ENCODE measurements at regions not wholly inside any gene's neighbourhood (a gene's known extent, or its start where the extent isn't known, plus 50 kb on each side); places are given as distances from the start of the nearest gene placed in this dataset.

DNA sequence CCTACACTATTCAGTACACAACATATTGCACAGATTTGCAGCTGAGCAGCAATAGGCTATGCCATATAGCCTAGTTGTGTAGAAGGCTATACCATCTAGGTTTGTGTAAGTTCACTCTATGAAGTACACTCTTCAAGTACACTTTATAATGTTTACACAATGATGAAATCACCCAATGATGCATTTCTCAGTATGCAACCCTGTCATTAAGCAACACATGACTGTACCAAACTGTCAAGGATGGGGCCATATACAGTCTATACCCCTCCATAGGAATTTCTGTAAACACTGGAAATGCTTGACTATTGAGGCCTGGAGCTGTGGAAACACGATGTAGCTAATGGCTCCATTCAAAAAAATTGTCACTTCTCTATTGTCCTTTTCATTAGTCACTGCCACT lies 535.4 kb downstream of the EPM2A start:
- DNase-seq: peak; percentile 28

- no peak for DNase-seq
These were observed 531.0 kb downstream of the EPM2A start for GRCh38 chr6:145204301-145204700.

- peak; percentile 39 for DNase-seq
These were observed 528.9 kb downstream of the EPM2A start for GRCh38 chr6:145206247-145206907.

DNA sequence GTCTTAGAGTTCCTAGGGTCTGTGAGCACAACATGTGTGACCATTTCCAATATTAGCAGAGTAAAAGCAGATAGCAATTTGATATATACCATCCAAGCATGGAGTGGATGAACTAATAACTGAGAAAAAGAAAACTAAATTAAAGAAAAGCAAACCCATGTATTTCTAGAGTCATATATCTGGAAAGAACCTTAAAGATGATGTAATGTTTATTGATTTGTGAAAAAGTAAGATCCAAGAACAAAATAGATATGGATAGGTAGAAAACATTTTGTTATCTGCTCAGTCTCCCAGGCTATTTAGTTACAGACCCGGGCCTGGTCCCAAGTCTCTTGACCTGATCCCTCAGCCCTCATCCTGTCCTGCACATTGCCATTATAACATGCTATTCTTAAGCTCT lies 526.8 kb downstream of the EPM2A start:
- DNase-seq: no peak

DNA sequence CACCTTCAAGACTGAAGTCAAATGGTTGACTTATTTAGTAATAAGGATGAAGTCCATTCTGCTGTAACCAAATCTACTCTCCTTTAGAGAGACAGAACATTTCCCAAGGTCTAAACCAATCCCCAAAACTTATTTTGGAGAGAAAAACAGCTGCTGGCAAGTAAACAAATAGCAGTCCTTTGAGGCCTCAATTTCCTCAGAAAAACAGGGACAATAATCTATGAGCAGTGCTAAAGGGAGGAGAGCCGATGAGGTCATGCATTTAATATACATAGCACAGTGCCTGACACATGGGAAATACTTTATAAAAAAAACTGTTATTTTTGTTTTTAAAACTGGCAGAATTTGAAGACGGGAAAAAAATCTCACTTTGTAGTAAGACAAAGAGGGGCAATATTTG lies 526.0 kb downstream of the EPM2A start:
- peak; percentile 2 for DNase-seq

- no peak for DNase-seq
These were observed 522.5 kb downstream of the EPM2A start for GRCh38 chr6:145212813-145213212.

DNA sequence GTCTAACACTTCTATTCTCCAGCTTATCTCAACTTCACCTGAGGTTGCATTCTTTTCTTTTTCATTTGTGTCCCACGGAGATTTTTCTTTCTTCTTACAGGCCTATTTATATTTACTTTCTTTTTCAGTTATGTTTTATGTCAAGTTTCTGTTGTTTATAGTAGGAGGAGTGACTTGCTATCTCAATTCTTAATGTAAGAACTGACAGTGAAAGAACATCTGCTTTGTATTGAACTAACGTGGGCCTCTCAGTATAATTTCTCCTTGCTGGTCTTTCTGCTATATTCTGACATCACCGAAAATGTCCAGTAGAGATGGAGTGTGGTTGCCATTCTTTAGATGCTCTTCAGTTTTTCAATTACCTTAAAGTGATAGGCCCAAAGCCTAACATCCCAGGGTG lies 521.7 kb downstream of the EPM2A start:
- DNase-seq: no peak

GRCh38 chr6:145214570-145214969 lies 520.8 kb downstream of the EPM2A start:
- DNase-seq: peak; percentile 37

GRCh38 chr6:145224450-145224849 lies 510.9 kb downstream of the EPM2A start:
- no peak for DNase-seq

DNA sequence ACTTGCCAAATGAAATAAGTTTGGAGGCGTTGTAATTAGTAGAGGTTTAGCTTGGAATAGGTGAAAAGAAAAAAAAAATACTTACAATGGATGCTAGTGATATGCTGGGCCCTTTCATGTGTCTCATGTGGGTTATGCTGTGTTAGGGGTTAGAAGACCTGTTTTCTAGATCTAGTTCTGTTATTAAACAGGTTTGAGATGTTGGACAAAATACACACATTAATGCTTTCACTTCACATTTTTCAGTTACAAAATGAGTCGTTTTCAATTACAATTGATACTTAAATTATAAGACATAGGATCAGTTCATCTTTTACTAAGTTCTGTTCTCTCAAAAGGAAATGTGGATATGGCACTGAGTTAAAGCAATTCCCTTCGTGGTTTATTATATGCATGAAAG lies 509.8 kb downstream of the EPM2A start:
- no peak for DNase-seq

- no peak for DNase-seq
These were observed 507.7 kb downstream of the EPM2A start for GRCh38 chr6:145227593-145227992.

GRCh38 chr6:145228962-145229582 lies 506.2 kb downstream of the EPM2A start:
- DNase-seq: no peak

GRCh38 chr6:145233955-145234354 lies 501.4 kb downstream of the EPM2A start:
- DNase-seq: no peak

GRCh38 chr6:145235207-145235606 lies 500.1 kb downstream of the EPM2A start:
- no peak for DNase-seq

DNA sequence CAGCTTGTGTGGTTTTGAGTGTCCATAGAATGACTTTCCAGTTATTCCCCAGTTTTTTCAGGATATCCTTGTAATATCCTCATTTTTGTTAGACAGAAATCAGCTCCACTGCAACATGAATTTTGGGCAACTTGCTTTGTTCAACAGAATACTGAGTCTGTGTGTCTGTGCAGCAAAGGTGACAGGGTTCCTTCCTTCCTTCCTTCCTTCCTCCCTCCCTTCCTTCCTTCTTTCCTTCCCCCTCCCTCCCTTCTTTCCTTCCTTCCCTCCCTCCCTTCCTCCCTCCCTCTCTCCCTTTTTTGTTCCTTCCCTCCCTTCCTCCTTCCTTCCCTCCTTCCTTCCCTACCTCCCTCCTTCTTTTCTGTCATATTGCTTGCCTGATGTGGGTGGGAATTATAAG lies 496.5 kb downstream of the EPM2A start:
- DNase-seq: no peak

DNA sequence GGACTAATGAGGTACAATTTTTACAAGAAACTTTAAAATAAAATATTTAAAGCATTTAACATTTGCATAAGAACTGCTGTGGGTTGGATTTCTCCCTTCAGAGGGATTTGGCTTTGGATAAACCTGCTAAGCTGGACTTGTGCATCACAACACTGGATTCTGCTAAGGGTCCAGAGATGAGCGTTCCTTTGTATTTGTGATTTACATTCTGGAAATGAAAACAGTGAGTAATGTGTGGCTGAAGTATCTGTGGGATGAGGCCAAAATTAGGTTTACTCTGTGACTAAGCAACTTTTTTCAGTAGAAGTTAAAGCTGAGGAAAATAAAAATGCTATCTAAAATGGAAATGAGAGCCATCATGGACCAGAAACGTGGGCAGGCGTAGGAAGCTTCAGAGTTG lies 494.3 kb downstream of the EPM2A start:
- DNase-seq: peak; percentile 71

DNA sequence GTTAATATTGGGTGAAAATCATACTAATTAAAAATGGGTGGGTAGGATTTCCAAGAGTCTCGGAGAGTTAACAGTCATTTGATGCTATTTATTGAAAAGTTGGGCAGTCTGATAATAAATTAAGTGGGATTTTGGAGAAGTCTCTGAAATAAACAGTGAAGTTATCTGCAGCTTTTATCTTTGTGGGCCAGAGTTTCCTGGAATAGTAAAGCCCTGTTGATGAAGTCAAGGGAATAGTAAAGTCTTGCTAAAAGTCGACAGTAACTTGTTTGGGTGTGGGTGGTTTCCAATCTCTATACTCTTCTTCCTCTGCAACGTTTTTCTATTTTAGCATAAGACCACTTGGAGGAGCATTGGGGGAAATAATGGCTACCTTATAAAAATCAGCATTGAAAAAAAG lies 493.6 kb downstream of the EPM2A start:
- DNase-seq: no peak

- DNase-seq: no peak
These were observed 490.8 kb downstream of the EPM2A start for GRCh38 chr6:145244349-145245100.

- DNase-seq: peak; percentile 40
These were observed 490.2 kb downstream of the EPM2A start for GRCh38 chr6:145245119-145245518.

- DNase-seq: peak; percentile 68
These were observed 487.5 kb downstream of the EPM2A start for GRCh38 chr6:145247692-145248419.

DNA sequence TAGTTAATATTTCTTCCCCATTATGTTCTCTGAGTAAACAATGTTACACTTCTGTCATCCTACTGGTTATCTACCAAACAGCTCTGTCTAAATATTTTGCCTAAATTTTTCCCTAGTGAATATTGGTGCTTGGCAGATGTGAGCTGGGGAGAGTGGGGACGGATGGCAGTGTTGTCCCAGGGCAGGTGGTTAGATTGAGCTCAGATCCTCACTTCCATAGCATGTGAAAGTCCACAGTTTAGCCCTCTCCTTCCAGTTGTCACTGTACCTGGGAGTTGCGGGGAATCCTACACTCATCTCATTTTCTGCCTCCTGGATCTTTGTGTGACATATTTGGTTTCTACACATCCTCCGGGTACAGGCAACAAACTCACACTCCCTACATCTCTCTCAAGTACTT lies 484.9 kb downstream of the EPM2A start:
- no peak for DNase-seq

DNA sequence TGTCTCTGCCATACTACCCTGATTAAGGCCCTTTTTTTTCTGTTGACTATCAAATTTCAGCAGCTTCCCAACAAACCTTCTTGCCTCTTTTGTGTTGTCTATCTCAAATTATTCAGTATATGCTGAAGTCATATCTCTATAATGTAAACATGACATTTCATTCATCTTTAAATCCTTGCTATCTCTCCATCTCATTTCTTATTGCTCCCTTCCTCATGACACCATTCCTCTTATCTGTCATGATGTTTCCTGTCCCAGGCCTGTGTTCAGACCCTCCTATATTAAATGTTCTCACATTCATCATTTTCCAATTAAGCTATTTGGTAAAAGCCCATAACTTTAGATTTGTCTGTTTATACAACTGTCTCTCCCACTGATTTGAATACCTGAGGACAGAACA lies 482.6 kb downstream of the EPM2A start:
- DNase-seq: no peak

All from fibroblast of skin of back (primary cell).